MG63 (cell line): ENCODE measurements at regions not wholly inside any gene's neighbourhood (a gene's known extent, or its start where the extent isn't known, plus 50 kb on each side); places are given as distances from the start of the nearest gene placed in this dataset.
"Not testable (repeated sequence)": the region's sequence is repeated elsewhere in the genome, so short reads cannot be mapped to it uniquely, and the experiment has no call there.

Source experiments
- DNase-seq: peaks from one replicate; pipeline ENCODE4 v3.0.0-alpha.2; 2020
- H3K27me3 ChIP-seq: fragments of 250-450 bp; sonication (Bioruptor Pico); 2 replicates; pipeline ENCODE4 v1.5.1; 2020; ENCODE audit warnings: mild to moderate bottlenecking, moderate library complexity
- H3K36me3 ChIP-seq: fragments of 250-450 bp; sonication (Bioruptor Pico); 2 replicates; pipeline ENCODE4 v1.5.1; 2020; ENCODE audit warnings: mild to moderate bottlenecking, moderate library complexity
- H3K4me3 ChIP-seq: fragments of 250-450 bp; sonication (Bioruptor Pico); 2 replicates; pipeline ENCODE4 v1.5.1; 2020; ENCODE audit warnings: mild to moderate bottlenecking, moderate library complexity
- H3K9me3 ChIP-seq: fragments of 250-450 bp; sonication (Bioruptor Pico); 2 replicates; pipeline ENCODE4 v1.5.1; 2020; ENCODE audit warnings: mild to moderate bottlenecking, moderate library complexity

- Histone ChIP-seq H3K4me3 (no peak overlapping the region), H3K36me3 (no peaks in the 10 kb centered on the region), H3K27me3 (no peaks in the 10 kb centered on the region), H3K9me3 (no peaks in the 10 kb centered on the region)
- DNase-seq: peak; percentile 16
Observed at GRCh38 chr3:166955201-166955939, 424.7 kb downstream of the ZBBX start.

GRCh38 chr3:166934879-166935278 is 445.2 kb downstream of the ZBBX start:
- Histone ChIP-seq H3K36me3 (no peaks in the 10 kb centered on the region), H3K4me3 (no peak overlapping the region)

GRCh38 chr3:166917437-166917836 is 462.7 kb downstream of the ZBBX start:
- Histone ChIP-seq H3K9me3 (0 out of 2 replicates have a peak, but pooled peaks cover 3% of the 10 kb centered on the region), H3K27me3 (no peaks in the 10 kb centered on the region), H3K4me3 (no peak overlapping the region), H3K36me3 (no peaks in the 10 kb centered on the region)
- DNase-seq: no peak

More at GRCh38 chr3:166934879-166935278, 445.2 kb downstream of the ZBBX start:
- Histone ChIP-seq H3K9me3 (no peaks in the 10 kb centered on the region), H3K27me3 (no peaks in the 10 kb centered on the region)
- no peak for DNase-seq

- Histone ChIP-seq H3K27me3 (no peaks in the 10 kb centered on the region), H3K36me3 (no peaks in the 10 kb centered on the region), H3K9me3 (no peaks in the 10 kb centered on the region), H3K4me3 (no peak overlapping the region)
- no peak for DNase-seq
Observed at GRCh38 chr3:166902374-166902773, 477.7 kb downstream of the ZBBX start.

- H3K4me3 ChIP-seq: no peak overlapping the region
- no peak for DNase-seq
Observed at GRCh38 chr3:166900866-166901577, 479.1 kb downstream of the ZBBX start.

GRCh38 chr3:166897811-166898210 is 482.3 kb downstream of the ZBBX start:
- no peaks in the 10 kb centered on the region for H3K27me3 ChIP-seq
- no peak for DNase-seq
- no peaks in the 10 kb centered on the region for H3K9me3 ChIP-seq
- no peaks in the 10 kb centered on the region for H3K36me3 ChIP-seq
- H3K4me3 ChIP-seq: no peak overlapping the region

More at GRCh38 chr3:166900866-166901577, 479.1 kb downstream of the ZBBX start:
- H3K27me3 ChIP-seq: no peaks in the 10 kb centered on the region
- no peaks in the 10 kb centered on the region for H3K36me3 ChIP-seq
- no peaks in the 10 kb centered on the region for H3K9me3 ChIP-seq

GRCh38 chr3:166889241-166889640 is 490.9 kb downstream of the ZBBX start:
- no peaks in the 10 kb centered on the region for H3K27me3 ChIP-seq
- H3K9me3 ChIP-seq: no peaks in the 10 kb centered on the region
- no peaks in the 10 kb centered on the region for H3K36me3 ChIP-seq
- no peak for DNase-seq
- no peak overlapping the region for H3K4me3 ChIP-seq

- Histone ChIP-seq H3K27me3 (no peaks in the 10 kb centered on the region), H3K4me3 (no peak overlapping the region), H3K9me3 (peaks cover 6% of the 10 kb centered on the region; the same call in 1 of the 2 replicates), H3K36me3 (no peaks in the 10 kb centered on the region)
- no peak for DNase-seq
Observed at GRCh38 chr3:166879661-166880060, 500.4 kb downstream of the ZBBX start.

- no peak for DNase-seq
- Histone ChIP-seq H3K4me3 (no peak overlapping the region), H3K27me3 (no peaks in the 10 kb centered on the region), H3K36me3 (no peaks in the 10 kb centered on the region), H3K9me3 (peaks cover 6% of the 10 kb centered on the region; the same call in 1 of the 2 replicates)
Observed at GRCh38 chr3:166877971-166878370, 502.1 kb downstream of the ZBBX start.

- no peak for DNase-seq
- H3K27me3 ChIP-seq: no peaks in the 10 kb centered on the region
- no peaks in the 10 kb centered on the region for H3K36me3 ChIP-seq
- no peaks in the 10 kb centered on the region for H3K9me3 ChIP-seq
- H3K4me3 ChIP-seq: no peak overlapping the region
Observed at GRCh38 chr3:166864473-166865467, 515.3 kb downstream of the ZBBX start.

- Histone ChIP-seq H3K36me3 (no peaks in the 10 kb centered on the region), H3K9me3 (no peaks in the 10 kb centered on the region)
- no peak for DNase-seq
Observed at GRCh38 chr3:166860217-166860616, 519.9 kb downstream of the ZBBX start.

GRCh38 chr3:166844329-166844728 is 535.8 kb downstream of the ZBBX start:
- DNase-seq: no peak
- Histone ChIP-seq H3K27me3 (no peaks in the 10 kb centered on the region), H3K4me3 (no peak overlapping the region), H3K36me3 (no peaks in the 10 kb centered on the region), H3K9me3 (no peaks in the 10 kb centered on the region)

More at GRCh38 chr3:166860217-166860616, 519.9 kb downstream of the ZBBX start:
- H3K4me3 ChIP-seq: no peak overlapping the region
- H3K27me3 ChIP-seq: no peaks in the 10 kb centered on the region

- not testable (repeated sequence) for DNase-seq, H3K27me3 ChIP-seq, H3K4me3 ChIP-seq, H3K9me3 ChIP-seq, H3K36me3 ChIP-seq
Observed at GRCh38 chr3:166842784-166843183, 537.3 kb downstream of the ZBBX start.

GRCh38 chr3:166837535-166837934 is 542.6 kb downstream of the ZBBX start:
- no peaks in the 10 kb centered on the region for H3K36me3 ChIP-seq
- no peak for DNase-seq
- no peaks in the 10 kb centered on the region for H3K9me3 ChIP-seq
- no peak overlapping the region for H3K4me3 ChIP-seq
- no peaks in the 10 kb centered on the region for H3K27me3 ChIP-seq

GRCh38 chr3:166836836-166837235 is 543.3 kb downstream of the ZBBX start:
- no peak overlapping the region for H3K4me3 ChIP-seq
- DNase-seq: no peak
- H3K36me3 ChIP-seq: no peaks in the 10 kb centered on the region
- H3K27me3 ChIP-seq: no peaks in the 10 kb centered on the region
- H3K9me3 ChIP-seq: no peaks in the 10 kb centered on the region

GRCh38 chr3:166829896-166830295 is 550.2 kb downstream of the ZBBX start:
- H3K9me3 ChIP-seq: no peaks in the 10 kb centered on the region
- no peak for DNase-seq
- no peaks in the 10 kb centered on the region for H3K27me3 ChIP-seq
- H3K36me3 ChIP-seq: no peaks in the 10 kb centered on the region
- no peak overlapping the region for H3K4me3 ChIP-seq

GRCh38 chr3:166818464-166818863 is 561.6 kb downstream of the ZBBX start:
- Histone ChIP-seq H3K27me3 (no peaks in the 10 kb centered on the region), H3K36me3 (no peaks in the 10 kb centered on the region), H3K4me3 (no peak overlapping the region), H3K9me3 (no peaks in the 10 kb centered on the region)
- DNase-seq: no peak
